Aorta (tissue), 5 donors: ENCODE measurements at regions not wholly inside any gene's neighbourhood (a gene's known extent, or its start where the extent isn't known, plus 50 kb on each side); places are given as distances from the start of the nearest gene placed in this dataset.
"Not testable (repeated sequence)": the region's sequence is repeated elsewhere in the genome, so short reads cannot be mapped to it uniquely, and the experiment has no call there.

Experiments used
- ATAC-seq: fragments of 200-7000 bp; cut with Tn5 transposase; one replicate; pipeline ENCODE4 v1.9.1; 2022; ENCODE audit warnings: moderate library complexity; ENCODE audit not compliant: low FRiP score
- DNase-seq, 2 donors: peaks; one replicate each; pipeline ENCODE4 v3.0.0-alpha.2; 2020
- H3K27ac ChIP-seq, 2 donors: one replicate each; pipeline ENCODE4 v1.5.1; 2013; ENCODE audit warnings: low read length in 2 of 2, mild to moderate bottlenecking in 2 of 2, moderate library complexity in 2 of 2, control low read depth in 1 of 2, inconsistent platforms in 1 of 2, low read depth in 1 of 2
- H3K27me3 ChIP-seq, 2 donors: one replicate each; pipeline ENCODE4 v1.6.1; 2013; ENCODE audit warnings: control low read depth in 1 of 2, low read length in 1 of 2, mild to moderate bottlenecking in 1 of 2, moderate library complexity in 1 of 2; ENCODE audit not compliant: insufficient read depth in 2 of 2, control insufficient read depth in 1 of 2
- H3K36me3 ChIP-seq, 2 donors: one replicate each; pipeline ENCODE4 v1.6.1; 2013; ENCODE audit warnings: control low read depth in 1 of 2, low read length in 1 of 2, mild to moderate bottlenecking in 1 of 2; ENCODE audit not compliant: insufficient read depth in 2 of 2, control insufficient read depth in 1 of 2
- H3K4me1 ChIP-seq, 2 donors: one replicate each; pipeline ENCODE4 v1.6.1; 2013; ENCODE audit warnings: low read length in 2 of 2, control low read depth in 1 of 2, mild to moderate bottlenecking in 1 of 2, moderate library complexity in 1 of 2; ENCODE audit not compliant: insufficient read depth in 2 of 2, control insufficient read depth in 1 of 2
- H3K4me3 ChIP-seq, 2 donors: one replicate each; pipeline ENCODE4 v1.5.1; 2013; ENCODE audit warnings: low read length in 2 of 2, control low read depth in 1 of 2, mild to moderate bottlenecking in 1 of 2
- H3K9me3 ChIP-seq: one replicate; pipeline ENCODE4 v1.6.1; 2013; ENCODE audit warnings: mild to moderate bottlenecking, low read length; ENCODE audit not compliant: control insufficient read depth
- WGBS, 2 donors: extraction: QIAGEN DNeasy Blood & Tissue Kit; methylation state at CpG; one replicate each; pipeline ENCODE4 v1.1.7; 2013; 5-methylcytosine and 5-hydroxymethylcytosine counted together
- intact Hi-C, 2 donors: fragments of 100-400 bp; cut with DNase I; formaldehyde crosslinking; loops; one replicate each; pipeline versions ENCODE4 v1.14.2 to v1.15.0; 2022
- donor health status: healthy with polysubstance abuse.
- donor health status: Bipolar disorder and iron deficiency.
- donor health status: DM: no; HTN: no; CAD: no.
- donor health status: DM: no; HTN: no; CAD: no.
- donor health status: DM: yes; HTN: yes; CAD: no.

DNA sequence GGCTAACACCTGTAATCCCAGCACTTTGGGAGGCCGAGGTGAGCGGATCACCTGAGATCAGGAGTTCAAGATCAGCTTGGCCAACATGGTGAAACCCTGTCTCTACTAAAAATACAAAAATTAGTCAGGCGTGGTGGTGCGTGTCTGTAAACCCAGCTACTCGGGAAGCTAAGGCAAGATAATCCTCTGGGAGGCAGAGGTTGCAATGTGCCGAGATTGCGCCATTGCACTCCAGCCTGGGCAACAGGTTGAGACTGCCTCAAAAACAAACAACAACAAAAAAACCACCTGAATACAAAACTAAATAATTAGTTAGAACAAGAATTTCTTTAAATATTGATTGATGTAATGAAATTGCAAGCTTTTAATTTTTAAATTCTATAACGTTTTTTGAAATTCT lies 139.0 kb downstream of the THBS2 start:
- H3K9me3 ChIP-seq, H3K27ac ChIP-seq, ATAC-seq, H3K4me1 ChIP-seq, DNase-seq, H3K36me3 ChIP-seq, H3K4me3 ChIP-seq, intact Hi-C loops, H3K27me3 ChIP-seq: not testable (repeated sequence)
- WGBS, 2 donors, result 95 to 96% methylated on average over 8 of the region's 8 CpGs

- intact Hi-C loops, result no loop called here
- H3K27me3 ChIP-seq, result no peaks in the 10 kb centered on the region
- H3K4me3 ChIP-seq, result no peak overlapping the region
- no peak for ATAC-seq
- no peaks in the 10 kb centered on the region for H3K36me3 ChIP-seq
- no peak for DNase-seq
- H3K27ac ChIP-seq, result no peak overlapping the region
- no peaks in the 10 kb centered on the region for H3K9me3 ChIP-seq
- no peaks in the 10 kb centered on the region for H3K4me1 ChIP-seq
- WGBS, 2 donors, result 76 to 79% methylated on average over 10 of the region's 10 CpGs
These were observed 140.9 kb downstream of the THBS2 start for GRCh38 chr6:169112483-169113320.

DNA sequence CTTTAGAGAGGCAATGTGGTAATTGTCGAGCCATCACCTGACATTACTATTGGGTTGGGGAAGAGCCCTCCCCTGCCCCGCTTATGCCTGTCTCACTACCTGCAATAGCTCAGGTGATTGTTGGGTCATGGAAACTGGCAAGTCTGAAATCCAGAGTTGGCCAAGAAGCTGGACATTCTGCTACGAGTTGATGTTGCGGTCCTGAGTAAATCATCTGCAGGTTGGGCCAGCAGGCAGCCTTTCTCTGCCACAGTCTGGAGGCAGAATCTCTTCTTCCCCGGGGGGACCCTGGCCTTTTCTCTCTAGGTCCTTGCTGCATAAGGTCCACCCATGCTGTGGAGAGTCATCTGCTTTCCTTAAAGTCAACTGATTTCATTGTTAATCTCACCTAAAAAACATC lies 142.4 kb downstream of the THBS2 start:
- no peaks in the 10 kb centered on the region for H3K36me3 ChIP-seq
- H3K27me3 ChIP-seq, result no peaks in the 10 kb centered on the region
- DNase-seq (no peak), ATAC-seq (no peak)
- H3K27ac ChIP-seq, result no peak overlapping the region
- no peaks in the 10 kb centered on the region for H3K9me3 ChIP-seq
- 93% methylated on average over 5 of the region's 5 CpGs for WGBS, 2 donors
- no peak overlapping the region for H3K4me3 ChIP-seq
- intact Hi-C loops, result no loop called here
- no peaks in the 10 kb centered on the region for H3K4me1 ChIP-seq

GRCh38 chr6:169109411-169110220 lies 144.0 kb downstream of the THBS2 start:
- no peaks in the 10 kb centered on the region for H3K4me1 ChIP-seq
- H3K36me3 ChIP-seq, result no peaks in the 10 kb centered on the region
- H3K9me3 ChIP-seq, result no peaks in the 10 kb centered on the region
- H3K27ac ChIP-seq, result no peak overlapping the region
- ATAC-seq (no peak), DNase-seq (no peak)
- no peak overlapping the region for H3K4me3 ChIP-seq
- no peaks in the 10 kb centered on the region for H3K27me3 ChIP-seq
- 88 to 89% methylated on average over 5 of the region's 5 CpGs for WGBS, 2 donors
- intact Hi-C loops, result no loop called here

- no peak overlapping the region for H3K4me3 ChIP-seq
- no peak overlapping the region for H3K27ac ChIP-seq
- DNase-seq (no peak), ATAC-seq (no peak)
- WGBS, 2 donors, result 98 to 100% methylated on average over 5 of the region's 5 CpGs
- no peaks in the 10 kb centered on the region for H3K27me3 ChIP-seq
- no peaks in the 10 kb centered on the region for H3K9me3 ChIP-seq
- no peaks in the 10 kb centered on the region for H3K4me1 ChIP-seq
- intact Hi-C loops, result no loop called here
- H3K36me3 ChIP-seq, result no peaks in the 10 kb centered on the region
These were observed 144.9 kb downstream of the THBS2 start for GRCh38 chr6:169108753-169109152.

DNA sequence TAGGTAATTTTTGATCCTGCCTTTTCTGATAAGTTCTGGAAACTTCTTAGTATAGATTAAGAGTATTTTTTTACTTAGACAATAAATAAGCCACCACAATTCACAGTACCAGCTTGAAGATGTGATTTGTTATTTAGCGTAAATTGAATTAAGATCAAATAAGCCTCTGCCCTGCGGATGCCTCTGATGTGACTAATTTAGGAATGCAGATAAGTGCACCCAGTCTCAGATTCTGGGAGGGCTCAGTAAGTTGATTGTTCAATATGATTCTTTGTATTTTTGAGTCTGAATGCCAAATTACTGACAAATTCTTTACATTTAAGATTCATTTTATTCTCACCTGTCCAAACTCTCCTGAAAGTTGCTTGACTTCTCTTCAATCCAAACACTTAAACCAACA lies 147.5 kb downstream of the THBS2 start:
- DNase-seq, result no peak
- H3K36me3 ChIP-seq, result no peaks in the 10 kb centered on the region
- no peaks in the 10 kb centered on the region for H3K27me3 ChIP-seq
- H3K27ac ChIP-seq, result no peak overlapping the region
- intact Hi-C loops, result no loop called here
- WGBS, 2 donors, result 90 to 92% methylated on average over 2 of the region's 2 CpGs
- no peak for ATAC-seq
- no peak overlapping the region for H3K4me3 ChIP-seq
- H3K4me1 ChIP-seq, result no peaks in the 10 kb centered on the region
- H3K9me3 ChIP-seq, result no peaks in the 10 kb centered on the region

DNA sequence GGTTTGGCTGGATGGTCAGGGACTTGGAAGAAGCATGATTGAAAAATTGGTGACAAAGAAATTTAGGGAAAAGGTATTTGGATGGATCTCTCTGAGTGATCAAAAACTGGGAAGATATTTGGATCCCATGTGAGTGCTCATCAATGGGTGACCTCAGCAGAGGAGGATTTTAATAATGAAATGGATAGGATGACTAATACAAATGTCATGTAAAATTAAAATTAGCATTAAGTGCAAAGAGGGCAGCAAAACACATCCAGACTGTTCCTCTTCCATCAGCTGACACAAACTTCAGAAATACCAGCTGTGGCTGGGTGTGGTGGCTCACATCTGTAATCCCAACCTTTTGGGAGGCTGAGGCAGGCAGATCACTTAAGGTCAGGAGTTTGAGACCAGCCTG lies 151.7 kb downstream of the THBS2 start:
- no peaks in the 10 kb centered on the region for H3K4me1 ChIP-seq
- no peak overlapping the region for H3K27ac ChIP-seq
- H3K27me3 ChIP-seq, result no peaks in the 10 kb centered on the region
- H3K9me3 ChIP-seq, result no peaks in the 10 kb centered on the region
- ATAC-seq (no peak), DNase-seq (no peak)
- no peak overlapping the region for H3K4me3 ChIP-seq
- H3K36me3 ChIP-seq, result no peaks in the 10 kb centered on the region
- intact Hi-C loops, result no loop called here

- ATAC-seq (no peak), DNase-seq (no peak)
- H3K27ac ChIP-seq, result no peak overlapping the region
- no peaks in the 10 kb centered on the region for H3K4me1 ChIP-seq
- WGBS, 2 donors, result 91 to 93% methylated on average over 6 of the region's 6 CpGs
- H3K27me3 ChIP-seq, result no peaks in the 10 kb centered on the region
- no peaks in the 10 kb centered on the region for H3K36me3 ChIP-seq
- H3K4me3 ChIP-seq, result no peak overlapping the region
- intact Hi-C loops, result no loop called here
- H3K9me3 ChIP-seq, result no peaks in the 10 kb centered on the region
These were observed 152.4 kb downstream of the THBS2 start for GRCh38 chr6:169101036-169101805.
